Islet precursor cell (in vitro differentiated cells): ENCODE measurements at regions not wholly inside any gene's neighbourhood (a gene's known extent, or its start where the extent isn't known, plus 50 kb on each side); places are given as distances from the start of the nearest gene placed in this dataset.

ENCODE experiments used
- DNase-seq: peaks from one replicate; pipeline ENCODE4 v3.0.0-alpha.2; 2018

DNA sequence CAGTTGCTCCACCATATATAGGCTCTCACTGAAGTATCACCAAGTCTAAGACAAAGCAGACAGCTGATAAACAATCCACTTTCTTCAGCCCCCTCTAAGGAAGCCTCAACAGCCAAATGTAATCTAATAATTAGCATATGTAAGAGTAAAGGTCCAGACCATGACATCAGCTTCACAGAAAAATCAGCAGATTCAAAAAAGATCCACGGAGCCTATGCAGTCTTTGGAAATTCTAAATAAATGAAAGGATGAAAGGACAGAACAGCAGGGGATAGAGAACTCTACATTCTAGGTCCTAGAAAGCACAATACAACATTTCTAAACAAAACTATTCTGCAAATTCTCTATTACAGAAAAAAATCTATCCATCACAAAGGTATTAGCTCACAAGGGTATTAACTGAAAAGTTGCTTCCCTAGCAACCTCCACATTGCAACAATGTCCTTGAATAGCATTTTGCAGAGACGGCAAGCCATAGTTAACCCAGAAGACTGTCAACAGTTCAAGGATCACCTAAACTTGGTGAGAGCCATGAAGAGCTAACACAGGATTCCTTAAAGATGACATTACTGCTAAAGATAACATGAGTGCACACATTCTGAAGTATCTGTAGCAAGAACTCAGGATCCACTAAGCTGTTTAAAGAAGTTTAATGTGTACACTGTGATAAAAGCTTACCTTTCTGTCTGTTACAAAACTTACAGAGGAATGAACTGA, 74.3 kb downstream of the SIPA1L2 start:
- DNase-seq: no peak

DNA sequence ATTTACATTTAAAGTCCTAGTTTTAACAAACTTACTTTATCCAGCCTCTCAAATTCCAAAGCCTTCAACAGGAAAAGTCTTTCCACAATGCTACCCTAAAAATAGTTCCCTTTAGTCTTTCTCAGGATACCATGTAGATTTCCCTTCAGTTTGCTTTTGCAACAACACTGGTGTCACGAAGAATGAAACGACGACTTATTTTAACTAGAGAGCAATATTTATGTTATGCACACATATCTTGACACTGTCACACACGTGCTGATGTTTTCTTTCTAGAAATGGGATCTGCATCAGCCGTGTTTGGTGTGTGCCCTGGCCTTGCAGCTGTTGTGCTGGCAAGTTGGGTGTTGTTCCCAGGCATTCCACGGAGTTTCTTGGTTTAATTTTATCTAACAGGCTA, 75.5 kb downstream of the SIPA1L2 start:
- no peak for DNase-seq

DNA sequence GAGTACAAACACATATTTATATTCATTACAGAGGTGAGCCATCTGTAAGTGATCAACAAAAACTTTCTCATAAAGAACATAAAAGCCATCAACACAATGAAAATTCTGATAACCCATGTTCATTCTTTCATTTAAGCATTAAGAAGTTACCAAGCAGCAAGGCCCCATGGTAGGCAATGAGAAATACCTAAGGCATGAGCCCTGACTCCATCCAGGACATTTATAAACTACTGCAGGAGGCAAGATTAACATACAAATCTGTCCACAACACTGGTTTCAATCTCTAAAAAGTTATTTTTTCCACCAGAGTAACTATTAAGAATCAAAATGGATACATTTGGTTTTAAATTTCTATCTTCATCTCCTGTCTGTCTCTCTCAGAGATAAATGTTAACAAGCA, 76.1 kb downstream of the SIPA1L2 start:
- no peak for DNase-seq

DNA sequence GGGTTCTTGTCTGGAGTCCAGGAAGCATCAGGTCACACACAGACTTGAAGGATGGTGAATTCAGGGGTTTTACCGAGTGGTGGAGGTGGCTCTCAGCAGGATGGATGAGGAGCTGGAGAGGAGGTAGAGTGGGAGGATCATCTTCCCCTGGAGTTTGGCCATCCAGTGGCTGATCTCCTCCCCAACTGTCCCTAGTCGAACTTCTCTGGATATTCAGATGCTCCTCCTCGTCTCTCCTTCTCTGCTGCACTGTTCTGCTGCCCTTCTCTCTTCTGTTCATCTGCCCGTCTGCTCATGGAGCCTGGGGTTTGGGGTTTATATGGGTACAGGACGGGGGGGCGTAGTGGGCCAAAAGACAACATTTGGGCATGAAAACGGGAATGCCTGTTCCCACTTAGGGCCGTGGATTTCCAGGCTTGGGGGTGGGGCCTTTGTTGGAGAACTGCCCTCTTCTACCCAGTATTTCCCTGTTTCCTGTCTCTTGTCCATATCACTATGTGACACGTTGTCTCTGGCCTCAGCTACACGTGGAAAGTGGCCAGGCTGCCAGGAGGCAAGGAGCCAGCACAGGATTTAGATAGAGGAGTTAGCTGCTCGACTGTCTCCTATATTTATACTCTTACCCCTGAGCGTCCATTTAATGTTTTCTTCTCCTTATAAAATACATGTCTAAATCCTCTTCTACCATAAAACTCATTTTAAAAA, 76.7 kb downstream of the SIPA1L2 start:
- DNase-seq: no peak

DNA sequence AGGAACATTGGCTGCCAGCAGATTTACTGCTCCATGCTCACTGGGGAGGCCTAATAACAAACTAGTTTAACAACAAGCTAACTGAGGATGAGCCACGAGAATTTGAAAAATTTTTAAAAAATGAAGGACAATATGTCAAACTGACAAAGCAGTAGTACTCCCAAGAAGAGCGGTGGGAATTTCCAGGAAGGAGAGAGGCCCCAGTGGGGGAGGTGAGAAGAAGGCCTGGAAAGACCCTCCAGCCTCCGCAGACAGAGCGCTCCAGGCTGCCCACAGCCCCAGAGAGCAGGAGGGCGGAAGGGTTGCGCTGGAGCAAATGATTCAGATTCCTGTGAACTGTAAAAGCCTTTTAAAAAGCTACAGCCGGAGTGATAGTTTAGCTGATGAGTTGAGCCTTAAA, 78.5 kb downstream of the SIPA1L2 start:
- peak; percentile 83 for DNase-seq

DNA sequence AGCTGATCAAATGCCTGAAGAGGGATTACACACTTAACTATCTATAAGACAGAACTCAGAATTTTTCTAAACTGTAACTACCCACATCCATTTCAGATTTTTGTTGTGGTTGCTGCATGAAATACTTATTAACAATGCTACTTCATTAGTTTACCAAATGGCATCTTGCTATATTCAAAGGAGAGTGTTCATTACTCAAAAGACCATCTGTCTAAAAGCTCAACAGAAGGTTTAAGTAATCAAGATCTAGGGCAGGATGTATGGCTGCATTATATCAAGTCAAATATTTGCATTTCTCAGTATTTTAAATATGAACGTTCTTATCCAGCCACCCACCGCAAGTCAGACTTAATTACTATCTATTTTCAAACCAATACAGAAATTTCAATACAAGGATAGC, 79.9 kb downstream of the SIPA1L2 start:
- no peak for DNase-seq

DNA sequence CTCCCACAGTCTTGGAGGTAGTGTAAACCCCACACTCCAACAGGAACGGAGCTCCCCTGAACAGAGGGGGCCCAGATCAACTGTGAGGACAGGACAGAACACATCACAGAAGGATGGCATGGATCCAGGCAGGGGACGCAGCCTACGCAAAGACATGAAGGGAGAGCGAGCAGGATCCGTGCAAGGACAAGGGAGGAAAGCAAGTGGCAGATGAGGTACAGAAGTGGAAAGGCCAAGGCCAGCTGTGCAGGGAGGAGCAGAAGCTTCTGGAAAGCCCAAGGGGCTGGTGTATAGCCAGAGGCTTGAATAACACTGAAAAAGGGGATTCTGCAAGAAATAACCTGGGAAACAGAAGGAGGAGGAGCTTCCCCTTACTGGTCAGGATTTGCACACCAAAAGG, 81.2 kb downstream of the SIPA1L2 start:
- no peak for DNase-seq

DNA sequence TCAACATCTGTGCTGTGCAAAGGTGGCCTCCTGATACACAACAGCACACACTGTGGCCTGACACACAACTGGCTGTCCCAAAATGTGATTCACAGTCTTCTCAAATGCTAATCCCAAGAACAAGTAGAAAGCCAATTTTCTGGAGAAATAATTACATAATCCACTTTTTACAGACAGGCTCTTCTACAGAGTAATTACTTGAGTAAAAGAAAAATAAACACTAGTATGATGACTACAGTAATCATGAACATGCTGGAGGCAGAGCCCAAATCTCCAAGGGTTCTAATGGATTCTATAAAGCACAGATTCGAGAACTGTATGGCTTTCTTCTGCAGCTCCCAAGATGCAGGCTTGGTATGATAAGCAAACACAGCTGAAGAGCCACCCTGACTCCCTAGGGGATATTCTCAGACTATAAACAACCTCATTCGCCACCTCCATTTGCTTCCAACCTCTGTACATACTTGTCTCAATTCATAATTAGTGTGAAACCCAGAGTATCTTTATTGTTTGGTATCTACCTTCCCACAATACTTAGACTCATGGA, 81.9 kb downstream of the SIPA1L2 start:
- DNase-seq: no peak

DNA sequence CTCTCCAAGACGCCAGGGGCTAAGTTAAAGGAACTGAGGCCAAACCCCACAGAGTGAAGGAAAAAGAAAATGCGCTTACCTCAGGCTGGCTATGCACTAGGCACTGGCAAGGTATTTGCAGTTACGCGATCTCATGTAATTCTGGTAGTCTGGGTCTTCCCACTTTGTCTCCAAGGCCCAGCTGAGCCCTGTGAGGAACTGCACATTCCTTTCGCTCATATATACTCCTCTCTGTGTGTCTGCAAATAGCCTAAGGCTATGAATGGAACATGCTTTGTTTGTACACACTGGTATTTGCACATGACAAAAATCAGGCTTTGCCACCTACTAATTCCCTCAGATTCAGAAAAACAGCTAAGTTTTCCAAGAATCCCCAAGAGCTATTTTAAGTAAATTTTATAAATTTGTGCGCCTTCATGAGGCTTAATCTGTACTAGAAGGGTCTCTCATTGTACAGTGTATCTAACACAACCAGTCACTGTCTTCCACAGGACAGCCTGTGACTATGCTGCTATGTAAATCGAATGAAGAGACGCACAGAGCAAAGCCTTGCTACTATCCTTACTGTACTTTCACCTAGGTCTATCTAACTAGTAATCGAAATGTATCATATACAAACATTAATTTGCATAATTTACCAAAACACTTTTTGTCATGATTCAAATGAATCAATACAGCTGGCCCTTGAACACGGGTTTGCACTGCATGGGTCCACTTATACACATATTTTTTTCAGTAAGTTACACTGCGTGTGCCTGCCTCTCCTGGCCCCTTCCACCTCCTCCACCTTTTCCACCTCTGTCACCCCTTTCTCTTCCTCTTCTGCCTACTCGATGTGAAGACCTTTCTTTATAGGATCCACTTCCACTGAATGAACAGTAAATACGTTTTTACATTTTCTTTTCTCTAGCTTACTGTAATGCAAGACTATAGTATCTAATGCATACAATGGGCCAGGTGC, 87.0 kb downstream of the SIPA1L2 start:
- peak; percentile 88 for DNase-seq

DNA sequence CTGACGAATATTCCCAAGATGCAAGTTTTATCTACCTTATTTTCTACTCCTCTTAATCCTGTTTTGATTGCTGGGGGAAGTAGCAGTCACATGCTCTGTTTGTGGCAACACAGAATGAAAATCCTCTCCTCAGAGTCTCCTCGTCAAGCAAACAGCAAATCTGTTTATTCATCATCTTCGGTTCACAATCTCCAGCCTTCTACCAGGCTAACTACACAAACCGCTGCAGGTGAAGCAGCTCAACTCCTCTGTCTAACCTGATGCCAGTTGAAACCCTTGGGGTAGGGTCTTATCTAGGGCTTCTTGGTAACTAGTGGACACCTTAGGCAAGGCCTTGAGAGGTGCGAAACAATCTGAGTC, 91.0 kb downstream of the SIPA1L2 start:
- no peak for DNase-seq

DNA sequence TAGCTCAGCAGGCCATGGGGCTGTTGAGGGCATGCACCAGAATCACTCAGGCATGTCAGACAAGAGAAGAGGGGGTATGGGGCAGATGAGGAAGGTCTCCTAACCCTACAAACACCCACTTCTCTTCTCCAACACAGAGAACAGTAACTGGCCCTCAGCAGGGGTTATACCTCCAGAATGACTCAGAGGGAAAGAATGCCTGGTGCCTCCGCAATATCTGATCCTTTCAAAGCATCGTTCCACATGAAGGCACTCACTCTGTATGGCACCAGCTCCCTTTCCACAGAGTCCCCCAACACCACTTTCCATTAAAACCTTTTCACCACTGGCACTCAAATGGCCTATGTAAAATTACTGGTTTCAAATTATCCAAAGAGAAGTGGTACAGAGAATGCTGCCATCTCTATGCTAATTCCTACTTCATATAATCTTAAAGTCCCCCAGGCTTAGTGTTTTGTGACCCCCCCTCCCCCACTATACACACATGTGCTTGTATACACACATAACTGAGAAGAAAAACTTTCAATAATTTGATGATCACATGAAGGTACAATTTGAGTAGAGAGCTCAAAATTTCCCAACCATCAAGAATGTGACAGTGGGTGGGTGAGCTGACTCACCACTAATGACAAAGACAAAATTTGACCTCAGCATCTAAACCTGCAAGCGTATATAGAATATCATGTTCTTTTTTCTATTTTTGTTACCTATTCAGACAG, 91.5 kb downstream of the SIPA1L2 start:
- DNase-seq: peak; percentile 85

DNA sequence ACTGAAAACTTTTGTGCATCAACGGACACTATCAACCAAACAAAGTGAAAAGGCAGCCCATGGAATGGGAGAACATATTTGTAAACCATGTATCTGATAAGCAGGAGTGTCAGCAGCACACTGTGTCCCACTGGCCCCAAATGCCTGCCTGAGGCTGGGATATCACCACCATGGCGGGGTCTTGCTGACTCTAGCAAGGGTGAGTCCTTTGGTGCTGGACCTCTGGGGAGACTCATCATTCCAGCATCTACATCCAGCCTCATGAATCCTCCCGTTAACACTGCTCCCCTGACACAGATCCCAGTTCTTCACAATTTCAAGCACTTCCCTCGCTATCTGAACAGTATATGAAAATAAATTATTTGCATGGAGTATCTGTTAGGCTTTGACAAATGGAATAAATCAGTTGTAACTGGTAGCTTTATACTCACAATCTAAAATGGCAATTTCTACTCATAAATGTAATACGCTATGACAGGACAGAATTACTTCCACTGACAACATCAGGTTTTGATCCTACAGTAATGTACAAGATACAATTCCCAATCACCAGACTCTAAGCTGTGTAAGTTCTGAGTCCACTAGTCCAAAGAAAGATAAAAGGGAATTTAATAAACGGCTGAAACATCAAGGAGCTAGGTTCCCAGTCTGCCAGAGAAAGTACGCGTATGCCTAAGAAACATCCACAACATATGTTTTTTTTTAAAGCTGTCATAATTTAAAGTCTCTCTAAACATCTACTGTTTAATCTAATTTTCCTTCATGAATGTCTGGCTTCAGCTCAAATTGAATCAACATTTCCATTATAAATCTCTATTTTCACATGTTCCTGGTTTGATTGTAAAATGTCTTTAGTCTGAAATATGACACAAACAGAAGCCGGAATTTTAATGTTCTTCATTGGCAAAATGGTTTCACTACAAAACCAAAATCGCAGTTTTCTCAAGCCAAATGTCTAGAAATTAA, 95.1 kb downstream of the SIPA1L2 start:
- DNase-seq: no peak

DNA sequence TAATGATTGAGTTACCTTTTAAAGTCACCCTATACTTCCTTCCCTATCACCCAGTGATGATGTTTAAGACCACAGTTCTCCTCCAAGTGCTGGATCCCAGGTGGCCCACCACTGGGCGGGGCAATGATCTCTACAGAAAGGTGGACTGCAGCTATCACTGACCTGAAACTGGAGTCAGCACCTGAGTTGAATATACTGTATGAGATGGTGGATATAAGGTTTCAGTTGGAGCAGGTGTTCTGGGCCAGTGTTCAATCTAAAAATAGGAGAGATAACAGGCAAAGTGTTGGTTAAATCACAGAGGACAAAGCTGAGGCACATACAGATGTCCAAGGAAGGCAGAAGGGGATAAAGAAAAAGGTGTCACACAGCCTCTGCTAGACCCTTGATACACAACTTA, 96.6 kb downstream of the SIPA1L2 start:
- no peak for DNase-seq

DNA sequence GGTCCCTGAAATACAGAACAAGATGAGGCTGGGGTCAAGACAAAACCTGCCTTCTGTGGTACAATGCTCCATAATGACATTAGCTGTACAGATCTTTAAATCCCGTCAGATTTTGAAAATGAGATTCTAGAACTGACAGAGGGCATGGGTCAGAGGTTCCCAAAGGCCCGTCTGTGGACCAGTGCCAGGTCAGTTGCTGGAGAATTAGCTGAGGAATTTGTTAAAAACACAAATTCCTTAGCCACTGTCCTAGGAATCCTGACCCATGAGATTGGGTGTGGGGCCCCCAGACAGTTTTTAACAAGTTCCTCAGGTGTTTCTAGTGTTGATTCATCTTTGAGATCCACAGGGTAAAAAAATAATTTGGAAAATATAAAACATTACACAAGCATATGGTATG, 97.0 kb downstream of the SIPA1L2 start:
- DNase-seq: no peak

DNA sequence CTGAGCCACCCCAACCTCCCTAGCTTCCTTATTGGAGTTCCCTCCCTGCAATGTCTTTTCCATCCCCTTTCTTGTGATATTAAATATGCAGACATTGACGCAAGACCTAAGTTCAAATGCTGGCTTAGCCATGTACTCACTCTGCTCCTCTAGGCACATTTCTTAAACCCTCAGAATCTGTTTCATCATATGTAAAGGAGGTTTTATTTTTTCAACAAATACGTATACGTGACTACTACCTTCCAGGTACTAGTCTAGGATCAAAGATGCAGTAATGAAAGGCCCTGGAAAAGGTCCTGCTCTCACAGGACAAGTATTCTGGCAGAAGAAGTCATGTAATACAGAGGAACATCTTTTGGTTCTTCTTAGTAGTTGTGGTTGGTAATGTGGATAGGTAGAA, 98.6 kb downstream of the SIPA1L2 start:
- no peak for DNase-seq

DNA sequence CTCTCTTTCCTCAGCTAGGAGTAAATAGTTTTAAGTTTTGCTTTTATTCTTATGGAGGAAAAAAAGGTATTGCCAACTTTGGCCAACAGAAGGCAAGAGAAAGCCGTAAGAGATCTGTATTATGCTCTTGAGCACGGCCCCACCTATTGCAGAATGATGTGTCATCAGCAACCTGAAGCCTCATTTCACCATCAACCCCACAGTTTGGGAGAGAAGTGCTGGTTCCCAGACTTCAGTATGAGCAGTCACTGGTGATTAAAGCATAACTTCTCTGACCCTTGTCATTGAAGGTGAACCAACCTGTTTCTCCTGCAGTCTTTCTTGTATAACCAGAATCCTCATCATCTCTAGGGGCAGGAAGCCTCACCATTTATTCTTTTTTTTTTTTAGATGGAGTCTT, 100.2 kb downstream of the SIPA1L2 start:
- DNase-seq: peak; percentile 86

DNA sequence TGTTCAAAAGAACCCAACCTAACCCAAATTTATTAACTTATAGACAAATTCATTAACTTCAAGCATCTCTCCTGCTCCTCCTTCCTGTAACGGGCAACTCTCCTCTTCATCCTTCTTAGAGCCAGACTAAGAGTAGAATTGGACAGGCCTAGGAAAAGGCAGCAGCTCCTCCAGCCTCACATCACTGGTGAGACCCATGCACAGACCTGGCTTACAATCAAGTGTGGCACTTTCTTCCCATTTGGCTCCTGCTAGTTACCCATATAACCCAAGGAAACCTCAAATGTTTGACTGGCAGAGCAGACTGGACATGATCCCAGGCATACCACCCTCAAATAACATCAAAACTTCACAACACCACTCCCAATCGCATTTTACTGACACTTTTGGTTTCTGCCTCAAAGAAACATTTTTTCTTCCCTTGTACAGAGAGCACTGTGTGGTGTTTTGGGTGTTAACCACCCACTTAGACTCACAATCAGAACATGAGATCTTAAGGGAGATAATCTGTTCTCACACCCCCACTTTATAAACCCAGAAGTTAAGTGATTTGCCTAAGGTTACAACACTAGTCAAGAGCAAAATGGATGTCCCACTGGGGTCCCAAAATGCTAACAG, 101.4 kb downstream of the SIPA1L2 start:
- no peak for DNase-seq

DNA sequence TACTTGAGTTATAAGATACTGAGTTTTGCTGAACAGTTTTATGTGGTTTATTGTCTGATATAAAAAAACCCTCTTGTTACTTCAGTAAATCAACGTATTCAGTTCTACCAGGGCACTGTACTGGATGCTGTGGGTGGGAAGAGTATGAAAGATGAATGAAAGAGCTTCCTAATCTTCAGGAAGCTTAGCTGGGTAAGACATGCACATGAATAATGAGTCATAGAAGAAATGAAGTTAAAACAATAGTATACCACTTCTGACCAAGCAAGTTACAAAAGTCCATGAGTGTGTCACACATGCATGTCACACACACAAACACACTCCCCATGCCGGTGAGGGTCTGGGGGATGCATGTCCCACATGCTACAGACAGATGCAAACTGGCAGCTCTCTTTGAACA, 105.9 kb downstream of the SIPA1L2 start:
- DNase-seq: no peak

DNA sequence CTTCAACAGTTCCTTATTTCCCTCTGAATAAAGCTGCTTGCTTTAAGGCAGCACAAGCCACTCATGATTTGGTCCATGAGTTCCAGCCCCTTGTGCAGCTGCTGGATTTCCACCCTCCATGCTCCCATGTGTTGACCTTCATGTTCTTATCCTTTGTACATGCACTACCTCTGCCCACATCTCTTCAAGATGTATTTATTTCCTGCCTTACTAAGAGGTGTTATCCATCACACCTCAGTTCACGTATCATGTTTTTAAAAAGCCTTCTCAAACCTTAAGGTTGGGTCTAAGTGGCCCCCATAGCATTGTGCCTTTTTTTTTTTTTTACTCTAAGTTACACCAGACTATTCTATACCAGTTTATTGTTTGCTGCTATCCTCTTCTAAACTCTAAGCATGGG, 107.7 kb downstream of the SIPA1L2 start:
- DNase-seq: no peak

DNA sequence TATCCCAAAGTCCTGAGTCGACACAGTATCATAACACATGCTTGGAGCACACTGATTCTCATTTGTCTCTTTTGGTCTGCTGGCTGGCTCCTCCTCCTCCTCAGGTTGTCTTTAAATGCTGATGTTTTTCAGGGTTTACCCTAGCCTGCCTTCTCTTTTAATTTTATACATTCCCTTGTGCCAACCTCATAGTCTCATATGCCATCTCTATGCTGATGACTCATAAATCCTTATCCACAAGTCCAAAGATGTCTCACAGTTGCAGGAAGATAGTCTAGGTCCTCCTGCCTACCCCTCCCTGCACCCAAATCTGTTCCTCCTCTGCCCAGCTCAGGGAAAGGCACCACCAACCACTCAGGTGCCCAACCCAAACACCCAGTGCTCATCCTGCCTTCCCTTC, 108.3 kb downstream of the SIPA1L2 start:
- DNase-seq: no peak

DNA sequence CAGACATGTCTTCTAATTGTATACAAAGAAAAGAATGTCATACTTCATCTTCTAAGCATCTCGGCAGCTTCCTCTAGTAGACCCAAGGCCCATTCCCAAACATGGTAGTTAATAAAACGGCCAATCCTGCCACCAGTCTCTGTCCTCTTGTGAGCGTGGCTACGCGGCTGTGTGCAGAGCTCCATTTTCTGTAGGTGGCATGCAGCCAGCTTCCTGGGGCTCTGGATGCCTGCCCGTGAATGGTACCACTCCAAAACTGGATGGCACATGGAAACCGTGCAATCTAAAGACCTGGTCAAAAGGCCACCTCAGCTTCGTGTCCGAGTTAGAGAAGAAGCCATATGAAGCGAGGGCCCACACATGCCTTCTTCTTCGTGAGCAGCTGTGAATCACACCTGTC, 110.7 kb downstream of the SIPA1L2 start:
- DNase-seq: no peak
